NCI-H526 treated with DMSO at 0.1 percent for 48 hours (cell line): ENCODE measurements at regions not wholly inside any gene's neighbourhood (a gene's known extent, or its start where the extent isn't known, plus 50 kb on each side); places are given as distances from the start of the nearest gene placed in this dataset.

Experiments used
- DNase-seq: peaks from one replicate; lab custom pipeline; 2025; lab: John Stamatoyannopoulos, UW

DNA sequence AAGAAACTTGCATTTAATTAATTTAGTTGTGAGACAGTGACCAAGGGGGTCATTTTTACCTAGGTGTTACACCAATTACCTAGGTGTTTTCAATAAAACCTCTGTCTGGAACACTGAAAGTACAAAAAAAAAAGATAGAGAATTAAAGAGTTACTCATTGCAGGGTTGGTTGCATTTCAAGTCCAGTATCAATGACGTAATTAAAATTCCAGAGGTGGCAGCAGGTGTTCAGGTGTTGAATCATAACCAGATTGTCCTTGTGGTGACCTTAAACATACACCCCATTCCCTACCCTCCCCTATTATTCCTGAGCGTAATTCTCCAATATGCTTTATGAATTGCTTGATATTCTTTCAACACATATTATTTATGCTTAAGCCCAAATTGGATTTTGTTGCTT is 352.0 kb upstream of the SLC8A1 start:
- no peak for DNase-seq

DNA sequence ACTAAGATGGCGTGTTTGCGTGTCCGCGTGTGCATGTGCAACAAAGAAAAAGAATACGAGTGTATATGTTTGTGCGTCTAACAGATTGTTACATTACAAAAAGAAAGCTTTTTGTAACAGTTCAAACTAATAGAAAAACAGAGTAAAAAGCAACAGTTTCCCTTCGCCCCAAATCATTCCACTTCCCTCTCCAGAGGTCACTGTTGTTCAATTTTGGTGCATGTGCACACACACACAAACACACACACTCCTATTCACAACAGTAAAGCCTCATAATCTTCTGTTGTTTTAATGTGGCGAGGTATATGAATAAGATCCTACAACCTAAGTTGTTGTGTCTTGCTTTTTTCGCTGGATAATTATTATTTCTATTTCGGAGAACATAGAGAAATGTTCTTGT is 357.3 kb upstream of the SLC8A1 start:
- DNase-seq: no peak

DNA sequence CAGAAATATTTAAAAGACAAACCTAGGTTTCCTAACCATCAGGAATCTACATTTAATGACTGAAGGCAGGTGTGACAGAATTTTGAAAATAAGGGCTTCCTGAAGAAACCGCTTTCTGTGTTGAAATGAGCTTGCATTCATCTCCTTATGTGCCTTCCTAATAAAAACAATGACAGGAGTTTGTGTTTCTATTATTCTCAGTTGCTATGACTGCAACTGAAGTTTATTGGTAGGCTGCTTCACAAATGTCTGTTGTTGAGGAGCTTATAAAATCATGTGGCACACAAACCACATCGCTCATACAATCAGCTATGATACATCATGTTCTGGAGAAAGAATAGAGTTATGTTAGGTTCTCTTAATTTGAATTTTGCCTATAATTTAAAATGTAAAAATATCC is 362.7 kb upstream of the SLC8A1 start:
- DNase-seq: no peak

DNA sequence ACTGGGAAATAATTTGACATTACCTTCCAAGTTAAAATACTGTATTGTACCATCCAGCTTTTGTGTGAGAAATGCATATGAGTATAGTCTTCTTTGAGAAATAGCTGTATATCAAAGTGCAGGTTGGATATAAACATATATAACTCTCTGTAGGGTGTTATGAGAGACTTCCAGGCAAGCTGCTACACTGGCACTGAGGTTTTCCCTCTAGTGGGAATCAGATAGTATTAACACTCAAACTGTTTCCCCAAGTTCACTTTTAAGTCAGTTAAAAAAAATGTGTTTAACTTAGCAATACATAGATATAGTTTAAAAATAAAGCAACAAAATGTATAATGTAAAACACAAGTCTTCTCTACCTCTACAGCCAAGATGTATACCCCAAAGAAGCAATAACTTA is 368.4 kb upstream of the SLC8A1 start:
- DNase-seq: no peak

GRCh38 chr2:40823478-40823877 is 371.6 kb upstream of the SLC8A1 start:
- DNase-seq: no peak

GRCh38 chr2:40824278-40824677 is 372.4 kb upstream of the SLC8A1 start:
- DNase-seq: no peak

- no peak for DNase-seq
Measured at GRCh38 chr2:40827392-40827791, 375.5 kb upstream of the SLC8A1 start.

GRCh38 chr2:40831321-40831873 is 379.5 kb upstream of the SLC8A1 start:
- DNase-seq: no peak

GRCh38 chr2:40841856-40842255 is 390.0 kb upstream of the SLC8A1 start:
- DNase-seq: no peak

DNA sequence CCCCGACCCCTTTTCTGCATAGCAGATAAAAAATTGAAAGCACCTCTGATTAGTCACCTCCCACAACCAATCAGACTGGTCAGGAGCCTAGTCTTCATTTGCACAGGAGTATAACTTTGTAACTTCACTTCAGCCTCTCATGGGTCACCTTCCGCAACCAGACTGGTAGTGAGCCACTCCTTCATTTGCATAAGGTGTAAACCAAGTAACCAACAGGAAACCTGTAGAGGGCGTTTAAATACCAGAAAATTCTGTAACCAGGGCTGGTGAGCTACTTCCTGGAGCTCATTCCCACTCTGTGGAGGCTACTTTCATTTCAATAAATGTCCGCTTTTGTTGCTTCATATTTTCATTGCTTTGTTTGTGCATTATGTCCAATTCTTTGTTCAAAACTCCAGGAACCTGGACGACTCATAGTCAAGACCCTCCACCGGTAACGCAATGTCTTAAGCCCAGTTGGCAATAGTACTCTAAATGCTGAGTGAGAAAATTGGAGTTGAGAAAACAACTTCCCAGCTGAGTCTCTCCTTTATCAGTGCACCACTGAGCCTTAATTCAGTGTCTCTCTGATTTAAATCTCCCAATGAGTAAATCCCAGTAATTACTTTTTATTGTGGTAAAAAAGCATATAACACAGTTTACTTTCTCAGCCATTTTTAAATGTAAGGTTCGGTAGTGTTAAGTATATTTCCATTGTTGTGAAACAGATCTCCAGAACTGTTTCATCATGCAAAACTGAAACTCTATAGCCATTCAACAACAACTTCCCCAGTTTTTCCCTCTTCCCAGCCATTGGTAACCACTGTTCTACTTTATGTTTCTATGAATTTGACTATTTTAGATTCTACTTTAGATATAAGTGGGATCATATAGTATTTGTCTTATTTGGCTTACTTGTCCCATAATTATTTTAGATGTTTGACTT is 392.7 kb upstream of the SLC8A1 start:
- DNase-seq: no peak

- no peak for DNase-seq
Measured at GRCh38 chr2:40851661-40852060, 399.8 kb upstream of the SLC8A1 start.

GRCh38 chr2:40859617-40860016 is 407.7 kb upstream of the SLC8A1 start:
- no peak for DNase-seq

- DNase-seq: no peak
Measured at GRCh38 chr2:40867829-40868228, 415.9 kb upstream of the SLC8A1 start.

- DNase-seq: no peak
Measured at GRCh38 chr2:40872580-40872979, 420.7 kb upstream of the SLC8A1 start.

GRCh38 chr2:40874380-40874779 is 422.5 kb upstream of the SLC8A1 start:
- DNase-seq: no peak

DNA sequence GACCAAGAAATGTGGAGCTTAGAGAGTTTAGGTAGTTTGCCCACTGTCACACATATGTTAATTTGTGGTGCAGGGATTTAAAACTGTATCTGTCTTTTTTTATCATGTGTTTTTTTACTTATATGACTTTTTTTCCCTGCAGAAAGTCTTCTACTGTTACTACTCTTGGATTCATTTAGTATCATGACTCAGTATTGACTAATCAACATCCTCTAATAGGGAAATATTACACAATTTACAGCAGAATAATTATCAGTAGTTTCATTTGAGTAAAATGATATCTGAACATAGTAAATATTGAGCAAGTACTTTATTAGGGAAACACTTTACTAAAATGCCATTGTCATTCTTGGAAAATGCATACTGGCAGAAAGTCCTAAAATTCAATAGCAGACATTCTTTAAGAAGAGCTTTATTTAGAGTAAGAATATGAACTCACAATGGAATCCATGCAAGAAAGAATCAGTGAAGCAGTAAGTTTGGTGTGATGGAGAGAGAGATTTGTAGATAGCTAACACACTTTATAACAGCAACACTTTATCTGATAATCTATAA is 425.9 kb upstream of the SLC8A1 start:
- no peak for DNase-seq

GRCh38 chr2:40879305-40879704 is 427.4 kb upstream of the SLC8A1 start:
- no peak for DNase-seq

DNA sequence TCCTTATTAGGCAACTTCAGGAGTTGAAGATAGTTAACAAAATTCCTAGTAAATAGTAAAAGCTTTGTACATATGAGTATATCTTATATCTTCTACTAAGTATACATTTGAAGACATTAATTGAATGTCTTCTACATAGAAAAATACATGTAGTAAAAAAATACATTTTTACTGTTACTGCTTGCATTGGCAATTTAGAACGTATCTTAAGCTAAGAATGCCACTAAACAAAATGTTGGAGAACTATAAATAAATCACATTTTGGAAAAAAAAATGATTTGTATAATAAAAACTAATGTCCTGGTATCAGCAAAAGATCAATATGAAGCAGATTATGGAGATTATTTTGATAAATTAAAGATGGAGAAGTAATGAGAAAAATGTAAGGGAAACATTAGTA is 434.2 kb upstream of the SLC8A1 start:
- DNase-seq: no peak

- DNase-seq: peak; percentile 1
Measured at GRCh38 chr2:40886655-40887054, 434.8 kb upstream of the SLC8A1 start.

DNA sequence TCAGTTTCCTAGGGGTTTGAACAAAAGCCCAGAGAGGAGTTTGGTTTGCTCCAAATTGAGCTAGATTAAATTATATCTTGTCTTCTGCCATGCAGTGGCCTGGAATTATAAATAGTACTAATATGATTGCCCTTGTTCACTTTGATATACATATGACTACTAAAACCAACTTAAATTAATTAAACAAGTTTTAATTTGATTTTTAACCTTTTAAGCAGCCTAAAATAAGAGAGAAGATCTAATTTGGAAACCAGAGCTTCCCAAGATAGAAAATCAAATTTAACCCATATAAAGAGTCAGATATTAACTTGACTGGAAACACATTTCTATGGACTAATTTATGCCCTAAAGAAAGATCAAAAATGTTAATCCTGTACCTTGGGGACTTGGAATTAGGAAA is 444.5 kb upstream of the SLC8A1 start:
- DNase-seq: no peak

DNA sequence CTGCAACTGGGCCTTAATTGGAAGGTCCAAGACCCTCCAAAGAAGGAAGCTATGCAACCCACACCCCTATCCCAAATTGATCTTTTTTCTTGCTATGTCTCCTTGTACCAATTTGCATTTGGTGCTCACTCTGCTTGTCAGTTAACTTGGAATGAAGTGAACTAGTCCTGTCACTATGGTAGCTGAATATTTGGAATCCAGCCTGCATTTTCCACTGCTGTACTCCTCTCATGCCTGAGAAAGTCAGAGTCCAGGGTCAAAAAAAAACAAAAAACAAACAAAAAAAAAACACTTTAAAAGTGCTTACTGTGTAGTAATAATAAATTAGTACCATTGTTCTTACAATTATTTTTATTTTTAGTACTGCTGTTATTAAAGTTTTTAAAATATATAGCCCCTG is 462.8 kb upstream of the SLC8A1 start:
- DNase-seq: no peak

GRCh38 chr2:40915651-40916050 is 463.8 kb upstream of the SLC8A1 start:
- no peak for DNase-seq

DNA sequence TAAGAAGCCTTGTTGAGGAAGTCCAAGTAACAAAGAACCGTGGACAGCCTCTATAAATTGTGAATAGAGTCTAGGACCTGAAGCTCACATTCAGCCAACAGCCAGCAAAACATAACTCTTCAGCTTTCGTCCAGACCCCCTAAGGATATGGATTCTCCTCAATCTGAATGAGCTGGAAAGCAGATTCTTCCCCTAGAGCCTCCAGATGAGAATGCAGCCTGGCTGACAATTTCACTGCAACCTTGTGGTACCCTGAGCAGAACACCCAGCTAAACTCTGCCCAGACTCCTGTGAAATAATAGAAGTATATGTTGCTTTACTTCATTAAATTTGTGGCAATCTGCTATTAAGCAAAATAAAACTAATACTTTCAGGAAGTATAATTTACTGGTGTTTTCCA is 483.5 kb upstream of the SLC8A1 start:
- DNase-seq: no peak
